ENCODE measurements at regions not wholly inside any gene's neighbourhood (a gene's known extent, or its start where the extent isn't known, plus 50 kb on each side); places are given as distances from the start of the nearest gene placed in this dataset.

DNA sequence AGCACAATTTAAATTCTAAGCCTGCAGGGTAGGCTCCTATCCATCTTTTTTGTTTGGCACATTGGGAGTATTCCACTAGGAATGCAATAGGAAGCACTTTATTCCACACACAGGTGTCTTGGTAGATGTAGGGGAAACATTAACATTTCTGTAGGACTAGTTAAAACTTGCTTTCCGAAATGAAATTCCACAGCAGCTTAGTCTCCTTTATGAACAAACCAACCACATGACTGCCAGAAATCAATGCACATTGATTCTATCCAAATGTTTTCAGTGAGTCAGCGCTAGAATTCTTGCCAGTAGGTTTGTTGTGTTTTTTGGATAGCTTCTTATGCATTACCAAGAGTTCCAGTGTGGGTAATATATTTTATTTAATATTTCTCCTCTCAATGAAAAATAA, 207.9 kb upstream of the CSNK1A1L start:
- no peak overlapping the region for H2AFZ ChIP-seq (ENCODE audit: low read length)
- no peaks in the 10 kb centered on the region for H3K79me2 ChIP-seq (ENCODE audit: insufficient read depth, low read length)
- no peaks in the 10 kb centered on the region for H3K9me2 ChIP-seq (ENCODE audit: low read depth, low read length)
- H3K27me3 ChIP-seq (ENCODE audit: insufficient read depth, low read length) = no peaks in the 10 kb centered on the region
- no peaks in the 10 kb centered on the region for H3K36me3 ChIP-seq (ENCODE audit: insufficient read depth, low read length)
- no peaks in the 10 kb centered on the region for H3F3A ChIP-seq (ENCODE audit: insufficient read depth, low read length)
- no peaks in the 10 kb centered on the region for H3K9me3 ChIP-seq (ENCODE audit: low read length)
- no peaks in the 10 kb centered on the region for H4K20me1 ChIP-seq (ENCODE audit: insufficient read depth, low read length)
- H3K4me3 ChIP-seq (ENCODE audit: low read depth, low read length, poor library complexity, severe bottlenecking) = no peak overlapping the region
- no peak overlapping the region for H3K27ac ChIP-seq (ENCODE audit: low read depth, low read length, poor library complexity, severe bottlenecking)
- H3K4me1 ChIP-seq (ENCODE audit: insufficient read depth, low read length, severe bottlenecking) = no peaks in the 10 kb centered on the region
- H3K9ac ChIP-seq (ENCODE audit: low read length) = no peak overlapping the region
- no peak for TF ChIP-seq EZH2 (IDR thresholded peaks at IDR 0.05; ENCODE audit: borderline replicate concordance, low read length)
- TF ChIP-seq CTCF (IDR thresholded peaks at IDR 0.05; ENCODE audit: low read length) = no peak
- H3K4me2 ChIP-seq (ENCODE audit: low read length) = no peak overlapping the region

GRCh38 chr13:37306778-37307544, 201.5 kb upstream of the CSNK1A1L start:
- H3K9me3 ChIP-seq (ENCODE audit: low read length) = no peaks in the 10 kb centered on the region
- H3K4me3 ChIP-seq (ENCODE audit: low read depth, low read length, poor library complexity, severe bottlenecking) = no peak overlapping the region
- no peaks in the 10 kb centered on the region for H3K79me2 ChIP-seq (ENCODE audit: insufficient read depth, low read length)
- H3K27ac ChIP-seq (ENCODE audit: low read depth, low read length, poor library complexity, severe bottlenecking) = no peak overlapping the region
- no peak overlapping the region for H3K4me2 ChIP-seq (ENCODE audit: low read length)
- H3K9ac ChIP-seq (ENCODE audit: low read length) = no peak overlapping the region
- H3K27me3 ChIP-seq (ENCODE audit: insufficient read depth, low read length) = no peaks in the 10 kb centered on the region
- TF ChIP-seq EZH2 (IDR thresholded peaks at IDR 0.05; ENCODE audit: borderline replicate concordance, low read length) (no peak), CTCF (IDR thresholded peaks at IDR 0.05; ENCODE audit: low read length) (no peak)
- no peaks in the 10 kb centered on the region for H3K36me3 ChIP-seq (ENCODE audit: insufficient read depth, low read length)
- H2AFZ ChIP-seq (ENCODE audit: low read length) = no peak overlapping the region
- no peaks in the 10 kb centered on the region for H3K9me2 ChIP-seq (ENCODE audit: low read depth, low read length)
- H3F3A ChIP-seq (ENCODE audit: insufficient read depth, low read length) = no peaks in the 10 kb centered on the region
- no peaks in the 10 kb centered on the region for H3K4me1 ChIP-seq (ENCODE audit: insufficient read depth, low read length, severe bottlenecking)
- H4K20me1 ChIP-seq (ENCODE audit: insufficient read depth, low read length) = no peaks in the 10 kb centered on the region

- no peaks in the 10 kb centered on the region for H3F3A ChIP-seq (ENCODE audit: insufficient read depth, low read length)
- no peaks in the 10 kb centered on the region for H3K27me3 ChIP-seq (ENCODE audit: insufficient read depth, low read length)
- no peaks in the 10 kb centered on the region for H3K9me2 ChIP-seq (ENCODE audit: low read depth, low read length)
- H3K4me3 ChIP-seq (ENCODE audit: low read depth, low read length, poor library complexity, severe bottlenecking) = no peak overlapping the region
- no peak overlapping the region for H3K27ac ChIP-seq (ENCODE audit: low read depth, low read length, poor library complexity, severe bottlenecking)
- no peaks in the 10 kb centered on the region for H4K20me1 ChIP-seq (ENCODE audit: insufficient read depth, low read length)
- no peaks in the 10 kb centered on the region for H3K79me2 ChIP-seq (ENCODE audit: insufficient read depth, low read length)
- no peaks in the 10 kb centered on the region for H3K9me3 ChIP-seq (ENCODE audit: low read length)
- H3K4me1 ChIP-seq (ENCODE audit: insufficient read depth, low read length, severe bottlenecking) = no peaks in the 10 kb centered on the region
- H3K4me2 ChIP-seq (ENCODE audit: low read length) = no peak overlapping the region
- H2AFZ ChIP-seq (ENCODE audit: low read length) = no peak overlapping the region
- no peaks in the 10 kb centered on the region for H3K36me3 ChIP-seq (ENCODE audit: insufficient read depth, low read length)
- no peak overlapping the region for H3K9ac ChIP-seq (ENCODE audit: low read length)
- no peak for TF ChIP-seq EZH2 (IDR thresholded peaks at IDR 0.05; ENCODE audit: borderline replicate concordance, low read length)
- TF ChIP-seq CTCF (IDR thresholded peaks at IDR 0.05; ENCODE audit: low read length) = no peak
Measured at GRCh38 chr13:37303606-37304005, 198.1 kb upstream of the CSNK1A1L start.
